Activated T-cell treated with anti-CD3 and anti-CD28 coated beads, Interleukin-2, amount 50 U/mL, for 4 hours (primary cell): ENCODE measurements at regions not wholly inside any gene's neighbourhood (a gene's known extent, or its start where the extent isn't known, plus 50 kb on each side); places are given as distances from the start of the nearest gene placed in this dataset.

Experiments
- ATAC-seq, 2 donors: fragments of 200-7000 bp; cut with Tn5 transposase; one replicate each; pipeline ENCODE4 v1.10.0; 2021
- DNase-seq: peaks from one replicate; pipeline ENCODE4 v3.0.0-alpha.2; 2020
- H3K27me3 Mint-ChIP-seq: one replicate; pipeline ENCODE4 v1.8.0; 2021; ENCODE audit warnings: low read depth, mixed read lengths
- H3K36me3 Mint-ChIP-seq: one replicate; pipeline ENCODE4 v1.8.0; 2022; ENCODE audit warnings: mixed read lengths; ENCODE audit not compliant: insufficient read depth
- H3K4me1 Mint-ChIP-seq: one replicate; pipeline ENCODE4 v1.8.0; 2021; ENCODE audit warnings: low read depth, mixed read lengths
- H3K4me3 Mint-ChIP-seq: one replicate; pipeline ENCODE4 v1.8.0; 2021; ENCODE audit warnings: mild to moderate bottlenecking, moderate library complexity, mixed read lengths
- H3K9me3 Mint-ChIP-seq: one replicate; pipeline ENCODE4 v1.8.0; 2021; ENCODE audit warnings: mixed read lengths

GRCh38 chr10:90592638-90593302, 265.1 kb downstream of the HTR7 start:
- no peak overlapping the region for H3K4me3 Mint-ChIP-seq
- peaks cover 6% of the 10 kb centered on the region for H3K27me3 Mint-ChIP-seq
- no peak for DNase-seq
- H3K36me3 Mint-ChIP-seq = no peaks in the 10 kb centered on the region
- H3K4me1 Mint-ChIP-seq = no peaks in the 10 kb centered on the region
- H3K9me3 Mint-ChIP-seq = no peaks in the 10 kb centered on the region
- ATAC-seq = no peak

- Mint-ChIP-seq H3K36me3 (no peaks in the 10 kb centered on the region), H3K9me3 (no peaks in the 10 kb centered on the region), H3K4me1 (no peaks in the 10 kb centered on the region), H3K27me3 (peaks cover 2% of the 10 kb centered on the region), H3K4me3 (no peak overlapping the region)
- DNase-seq (no peak), ATAC-seq (no peak)
These were observed 259.3 kb downstream of the HTR7 start for GRCh38 chr10:90598513-90598912.

- ATAC-seq (no peak), DNase-seq (no peak)
- Mint-ChIP-seq H3K27me3 (peaks cover 2% of the 10 kb centered on the region), H3K4me1 (no peaks in the 10 kb centered on the region), H3K9me3 (peaks cover 3% of the 10 kb centered on the region), H3K36me3 (no peaks in the 10 kb centered on the region), H3K4me3 (no peak overlapping the region)
These were observed 254.8 kb downstream of the HTR7 start for GRCh38 chr10:90602862-90603610.

- peaks cover 3% of the 10 kb centered on the region for H3K9me3 Mint-ChIP-seq
- H3K36me3 Mint-ChIP-seq = no peaks in the 10 kb centered on the region
- DNase-seq = no peak
- ATAC-seq = no peak
- peaks cover 2% of the 10 kb centered on the region for H3K27me3 Mint-ChIP-seq
- H3K4me3 Mint-ChIP-seq = no peak overlapping the region
- H3K4me1 Mint-ChIP-seq = no peaks in the 10 kb centered on the region
These were observed 253.2 kb downstream of the HTR7 start for GRCh38 chr10:90604636-90605035.

GRCh38 chr10:90605506-90605905, 252.3 kb downstream of the HTR7 start:
- ATAC-seq (no peak), DNase-seq (no peak)
- no peak overlapping the region for H3K4me3 Mint-ChIP-seq
- H3K27me3 Mint-ChIP-seq = no peaks in the 10 kb centered on the region
- H3K36me3 Mint-ChIP-seq = no peaks in the 10 kb centered on the region
- no peaks in the 10 kb centered on the region for H3K4me1 Mint-ChIP-seq
- peaks cover 3% of the 10 kb centered on the region for H3K9me3 Mint-ChIP-seq

GRCh38 chr10:90612276-90612675, 245.6 kb downstream of the HTR7 start:
- H3K36me3 Mint-ChIP-seq = no peaks in the 10 kb centered on the region
- ATAC-seq (no peak), DNase-seq (no peak)
- no peak overlapping the region for H3K4me3 Mint-ChIP-seq
- H3K9me3 Mint-ChIP-seq = no peaks in the 10 kb centered on the region
- peaks cover 3% of the 10 kb centered on the region for H3K27me3 Mint-ChIP-seq
- no peaks in the 10 kb centered on the region for H3K4me1 Mint-ChIP-seq

GRCh38 chr10:90614631-90615030, 243.2 kb downstream of the HTR7 start:
- Mint-ChIP-seq H3K4me1 (no peaks in the 10 kb centered on the region), H3K4me3 (no peak overlapping the region), H3K27me3 (peaks cover 3% of the 10 kb centered on the region), H3K36me3 (no peaks in the 10 kb centered on the region), H3K9me3 (no peaks in the 10 kb centered on the region)
- DNase-seq (no peak), ATAC-seq (no peak)

GRCh38 chr10:90621577-90621976, 236.3 kb downstream of the HTR7 start:
- Mint-ChIP-seq H3K4me1 (no peaks in the 10 kb centered on the region), H3K9me3 (no peaks in the 10 kb centered on the region), H3K36me3 (no peaks in the 10 kb centered on the region), H3K4me3 (no peak overlapping the region), H3K27me3 (peaks cover 3% of the 10 kb centered on the region)
- DNase-seq (no peak), ATAC-seq (no peak)

GRCh38 chr10:90635111-90635765, 222.6 kb downstream of the HTR7 start:
- Mint-ChIP-seq H3K36me3 (no peaks in the 10 kb centered on the region), H3K9me3 (peaks cover 5% of the 10 kb centered on the region), H3K4me3 (no peak overlapping the region), H3K4me1 (no peaks in the 10 kb centered on the region), H3K27me3 (peaks cover 4% of the 10 kb centered on the region)
- DNase-seq (no peak), ATAC-seq (no peak)

- ATAC-seq (no peak), DNase-seq (no peak)
- Mint-ChIP-seq H3K4me1 (no peaks in the 10 kb centered on the region), H3K27me3 (peaks cover 4% of the 10 kb centered on the region), H3K4me3 (no peak overlapping the region), H3K9me3 (peaks cover 5% of the 10 kb centered on the region), H3K36me3 (no peaks in the 10 kb centered on the region)
These were observed 217.1 kb downstream of the HTR7 start for GRCh38 chr10:90640756-90641155.

GRCh38 chr10:90641731-90642130, 216.1 kb downstream of the HTR7 start:
- Mint-ChIP-seq H3K4me3 (no peak overlapping the region), H3K9me3 (peaks cover 5% of the 10 kb centered on the region), H3K27me3 (peaks cover 4% of the 10 kb centered on the region), H3K4me1 (no peaks in the 10 kb centered on the region), H3K36me3 (no peaks in the 10 kb centered on the region)
- DNase-seq = no peak
- no peak for ATAC-seq

GRCh38 chr10:90642136-90642535, 215.7 kb downstream of the HTR7 start:
- Mint-ChIP-seq H3K4me3 (no peak overlapping the region), H3K36me3 (no peaks in the 10 kb centered on the region), H3K4me1 (no peaks in the 10 kb centered on the region), H3K27me3 (peaks cover 4% of the 10 kb centered on the region), H3K9me3 (peaks cover 5% of the 10 kb centered on the region)
- ATAC-seq = no peak
- no peak for DNase-seq

- no peak for ATAC-seq
- Mint-ChIP-seq H3K27me3 (peaks cover 4% of the 10 kb centered on the region), H3K4me1 (no peaks in the 10 kb centered on the region), H3K4me3 (no peak overlapping the region), H3K9me3 (peaks cover 5% of the 10 kb centered on the region), H3K36me3 (no peaks in the 10 kb centered on the region)
- no peak for DNase-seq
These were observed 215.2 kb downstream of the HTR7 start for GRCh38 chr10:90642650-90643049.

GRCh38 chr10:90644165-90644564, 213.7 kb downstream of the HTR7 start:
- Mint-ChIP-seq H3K36me3 (no peaks in the 10 kb centered on the region), H3K4me3 (no peak overlapping the region), H3K9me3 (peaks cover under 1% of the 10 kb centered on the region), H3K4me1 (no peaks in the 10 kb centered on the region), H3K27me3 (peaks cover under 1% of the 10 kb centered on the region)
- ATAC-seq = no peak
- no peak for DNase-seq

GRCh38 chr10:90650858-90651257, 207.0 kb downstream of the HTR7 start:
- H3K4me1 Mint-ChIP-seq = no peaks in the 10 kb centered on the region

More at GRCh38 chr10:90650858-90651257, 207.0 kb downstream of the HTR7 start:
- Mint-ChIP-seq H3K9me3 (no peaks in the 10 kb centered on the region), H3K27me3 (no peaks in the 10 kb centered on the region), H3K4me3 (no peak overlapping the region), H3K36me3 (no peaks in the 10 kb centered on the region)
- DNase-seq = no peak
- no peak for ATAC-seq
